ENCODE measurements at regions not wholly inside any gene's neighbourhood (a gene's known extent, or its start where the extent isn't known, plus 50 kb on each side); places are given as distances from the start of the nearest gene placed in this dataset.

- no peak for DNase-seq
These were observed 311.0 kb downstream of the GRIN2B start for GRCh38 chr12:13670285-13670866.

GRCh38 chr12:13668880-13669279 is 312.5 kb downstream of the GRIN2B start:
- no peak for DNase-seq

DNA sequence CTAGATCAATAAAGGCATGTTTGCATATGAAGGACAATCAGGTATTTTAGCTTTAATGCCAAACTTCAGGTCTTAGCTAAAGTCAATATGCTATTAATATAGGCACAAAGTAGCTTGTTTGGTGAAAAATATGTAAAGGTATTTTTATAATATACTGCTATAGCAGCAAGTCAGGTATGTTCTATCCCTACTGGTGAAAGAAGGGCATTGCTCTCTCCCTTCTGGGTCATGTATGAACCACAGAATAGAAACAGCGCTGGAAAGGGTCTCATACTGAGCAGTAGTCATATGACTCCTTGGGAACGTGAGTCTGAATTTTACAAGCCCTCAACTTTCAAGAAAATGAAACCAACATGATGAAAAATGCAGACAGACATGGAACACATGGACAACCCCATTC is 314.6 kb downstream of the GRIN2B start:
- no peak for DNase-seq

DNA sequence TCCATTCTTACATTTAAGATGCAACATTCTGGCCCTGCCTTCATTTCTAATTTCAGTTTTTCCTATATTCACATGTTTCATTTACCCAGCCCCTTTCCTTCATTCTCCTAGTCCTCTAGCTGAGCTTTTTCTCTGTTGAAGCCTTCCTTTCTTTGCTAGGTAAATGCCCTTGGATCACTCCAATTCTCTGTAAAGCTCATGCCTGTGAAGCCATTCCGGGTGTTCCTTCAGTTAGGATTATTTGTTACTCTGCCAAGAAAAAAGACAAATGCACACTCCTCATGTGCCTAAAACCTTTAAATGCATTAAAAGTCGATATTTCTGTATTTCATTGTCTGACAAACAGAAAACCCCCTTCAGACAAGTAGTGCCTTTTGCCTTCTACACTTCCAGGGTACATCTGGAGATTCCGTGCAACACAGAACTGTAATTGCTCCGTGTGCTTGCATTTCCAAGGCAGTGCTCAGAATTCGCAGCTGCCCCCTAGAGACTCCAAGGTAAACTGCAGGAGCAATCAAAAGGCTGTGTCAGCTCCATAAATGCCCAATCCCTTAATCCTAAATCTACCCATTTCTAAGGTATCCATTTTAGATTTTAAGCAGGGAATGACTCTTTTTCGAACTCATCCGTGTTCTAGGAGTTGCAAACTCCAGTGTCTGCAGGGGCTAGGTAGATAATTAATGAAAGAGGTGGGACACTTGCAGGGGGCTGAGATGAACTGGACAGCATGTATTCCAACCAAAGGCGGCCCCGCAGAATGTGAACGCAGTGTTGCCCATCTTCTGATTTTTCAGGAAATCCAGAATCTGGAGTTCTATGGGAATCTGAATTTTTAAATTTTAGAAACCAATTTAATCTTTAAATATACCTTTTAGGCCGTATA is 320.2 kb downstream of the GRIN2B start:
- DNase-seq: peak; percentile 71

GRCh38 chr12:13654456-13654855 is 326.9 kb downstream of the GRIN2B start:
- DNase-seq: no peak

GRCh38 chr12:13652105-13652504 is 329.3 kb downstream of the GRIN2B start:
- no peak for DNase-seq

DNA sequence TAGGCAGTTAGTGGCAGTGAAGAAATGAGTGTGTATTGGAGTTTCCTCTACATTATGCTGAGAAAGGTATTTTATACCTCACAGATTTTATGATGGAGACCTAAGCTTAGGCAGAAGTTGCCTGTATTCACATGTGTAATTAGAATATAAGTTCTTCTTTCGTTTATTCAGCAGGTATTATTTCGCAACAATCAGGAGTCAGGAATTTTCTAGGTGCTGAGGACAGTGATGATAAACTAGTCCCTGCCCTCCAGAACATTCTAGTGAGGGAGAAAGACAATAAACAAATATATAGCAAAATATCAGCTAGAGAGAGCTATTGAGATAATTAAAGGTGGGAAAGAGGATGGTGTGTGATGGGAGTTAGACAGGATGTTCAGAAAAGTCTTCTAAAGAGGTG is 345.7 kb downstream of the GRIN2B start:
- DNase-seq: no peak

DNA sequence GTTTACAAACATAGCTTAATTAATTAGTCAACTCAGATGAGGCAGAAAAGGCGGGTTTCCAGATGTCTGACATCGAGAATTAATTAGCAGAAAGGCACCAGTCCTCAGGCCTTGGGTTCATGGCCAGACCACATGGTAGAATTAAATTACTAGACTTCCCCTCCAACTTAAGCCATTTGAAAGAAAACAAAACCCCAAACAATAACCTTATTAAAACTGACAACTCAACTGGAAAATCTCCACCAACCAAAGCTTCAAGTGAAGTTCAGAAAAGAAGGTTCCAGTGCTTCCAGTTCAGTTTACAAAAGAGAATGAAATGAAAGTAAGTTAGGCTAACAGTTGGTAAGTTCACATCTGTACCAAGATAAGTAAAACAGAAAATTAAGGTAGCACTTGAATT is 349.5 kb downstream of the GRIN2B start:
- no peak for DNase-seq

DNA sequence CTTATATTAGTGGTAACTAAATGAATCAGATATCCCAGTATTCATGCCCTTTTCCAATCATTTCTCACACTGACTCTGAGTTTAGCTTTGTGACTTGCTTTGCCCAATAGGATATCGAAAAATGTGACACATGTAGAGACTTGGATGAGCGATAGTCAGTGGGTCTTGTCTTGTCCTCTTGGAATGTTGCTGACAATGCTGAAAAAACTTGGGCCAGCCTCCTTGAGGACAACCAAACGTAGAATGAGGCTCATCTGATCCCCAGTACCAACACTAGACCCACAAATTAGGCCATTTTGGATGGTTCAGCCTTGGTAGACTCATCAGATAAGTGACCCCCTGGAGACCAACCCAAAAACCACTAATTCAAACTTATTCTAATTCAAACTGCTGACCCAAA is 351.0 kb downstream of the GRIN2B start:
- no peak for DNase-seq

- no peak for DNase-seq
These were observed 353.3 kb downstream of the GRIN2B start for GRCh38 chr12:13628067-13628466.

GRCh38 chr12:13627536-13627935 is 353.9 kb downstream of the GRIN2B start:
- DNase-seq: no peak

DNA sequence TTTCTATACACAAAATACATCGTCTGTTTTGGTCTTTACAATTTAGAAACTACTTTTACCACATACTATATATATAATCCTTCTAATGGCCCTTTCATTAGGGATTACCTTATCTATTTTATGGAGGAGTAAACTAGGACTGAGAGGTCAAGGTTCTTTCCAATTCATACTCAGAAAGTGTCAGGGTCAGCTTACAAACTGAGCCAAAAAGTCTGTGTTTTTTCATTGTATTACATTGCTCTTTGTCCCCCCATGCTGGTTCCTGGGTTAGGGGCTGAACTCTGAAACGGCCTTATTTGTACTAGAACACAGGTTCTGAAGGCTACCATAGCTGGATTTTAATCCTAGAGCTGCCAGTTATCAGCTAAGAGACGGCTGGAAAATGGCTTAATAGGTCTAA is 368.1 kb downstream of the GRIN2B start:
- no peak for DNase-seq

DNA sequence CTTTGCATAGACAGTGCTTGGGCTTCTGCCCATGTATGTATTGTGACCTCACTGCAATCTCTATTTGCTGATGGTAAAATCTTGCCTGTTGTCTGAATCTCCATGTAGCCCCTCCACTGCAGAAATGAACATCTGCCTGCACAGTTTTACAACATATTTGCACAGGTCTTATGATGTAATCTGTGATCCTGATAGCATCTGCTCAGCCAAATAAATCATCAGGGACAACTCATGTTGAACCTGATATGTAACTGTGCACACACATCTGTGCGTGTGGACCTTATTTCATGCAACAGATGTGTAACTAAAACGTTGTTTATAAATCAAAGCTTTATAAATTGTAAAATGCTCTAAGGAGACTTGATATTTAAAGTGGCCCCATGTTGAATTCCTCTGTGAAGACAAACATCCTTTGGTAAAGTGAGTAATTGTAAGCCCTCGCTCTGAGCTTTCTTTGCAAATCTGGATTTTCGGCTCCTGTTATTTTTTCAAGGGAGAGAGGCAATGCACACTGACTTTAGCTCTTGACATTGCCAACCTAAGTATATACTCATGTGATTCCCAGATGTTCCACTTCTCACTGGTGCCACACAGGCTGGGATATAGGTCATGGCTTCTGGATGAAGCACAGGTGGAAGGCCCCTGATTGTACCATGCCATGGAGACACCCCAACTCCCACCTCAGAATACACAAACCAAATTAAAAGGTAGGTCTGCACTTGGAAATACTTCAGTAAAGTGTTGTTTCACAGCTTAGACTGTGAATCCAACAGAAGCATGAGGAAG is 371.3 kb downstream of the GRIN2B start:
- DNase-seq: peak; percentile 33

DNA sequence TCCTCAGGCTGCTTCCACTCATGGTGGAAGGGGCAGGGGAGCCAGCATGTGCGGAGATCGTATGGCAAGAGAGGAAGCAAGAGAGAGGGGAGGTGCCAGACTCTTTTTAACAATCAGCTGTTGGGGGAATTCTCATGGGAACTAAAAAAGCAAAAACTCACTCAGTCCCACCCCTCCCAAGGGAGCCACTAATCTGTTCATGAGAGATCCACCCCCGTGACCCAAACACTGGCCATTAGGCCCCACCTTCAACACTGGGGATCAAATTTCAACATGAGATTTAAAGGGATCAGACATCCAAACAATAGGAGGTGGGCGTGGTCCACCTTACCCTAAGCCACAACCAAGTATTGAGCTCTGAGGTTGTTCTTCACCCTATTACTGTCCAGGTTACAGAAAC is 375.1 kb downstream of the GRIN2B start:
- DNase-seq: no peak

DNA sequence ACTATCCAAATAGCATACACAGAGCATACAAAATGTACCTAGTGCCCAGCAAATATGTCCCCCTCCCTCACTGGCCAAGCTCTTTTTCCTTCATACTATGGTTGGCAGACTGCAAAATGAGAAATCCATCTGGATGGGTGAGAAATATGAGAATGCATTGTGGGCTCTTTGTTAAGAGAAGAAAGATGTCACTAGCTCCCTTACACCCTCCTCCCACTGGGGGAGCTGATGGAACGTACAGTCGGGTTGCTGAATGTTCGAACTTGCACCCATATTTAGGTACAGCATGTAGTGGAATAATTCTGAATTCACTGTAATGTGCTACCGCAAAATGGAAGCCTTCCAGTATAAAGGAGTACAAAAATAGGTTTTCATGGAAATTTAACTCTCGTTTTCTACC is 377.4 kb downstream of the GRIN2B start:
- no peak for DNase-seq

- DNase-seq: peak; percentile 25
These were observed 379.2 kb downstream of the GRIN2B start for GRCh38 chr12:13602172-13602571.

- DNase-seq: peak; percentile 30
These were observed 382.2 kb downstream of the GRIN2B start for GRCh38 chr12:13599176-13599575.

DNA sequence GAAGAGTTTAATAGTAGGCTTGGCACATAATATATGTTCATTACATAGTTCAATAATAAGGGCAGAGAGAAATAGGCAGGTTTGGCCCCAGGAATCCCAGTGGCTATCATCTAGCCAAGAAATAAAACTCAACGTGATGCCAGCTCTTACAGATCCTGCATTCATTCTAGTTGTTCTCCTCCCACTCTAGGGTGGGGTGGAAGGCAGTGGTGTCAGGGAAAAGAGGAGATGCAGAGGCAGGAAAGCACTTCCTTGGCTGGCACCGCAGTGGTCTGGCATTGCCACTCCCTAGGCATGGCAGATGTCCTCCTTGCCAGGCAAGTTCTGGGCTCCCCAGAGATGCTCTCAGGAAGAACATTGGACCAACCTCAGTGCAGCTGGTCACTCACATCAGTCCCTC is 383.6 kb downstream of the GRIN2B start:
- DNase-seq: no peak

DNA sequence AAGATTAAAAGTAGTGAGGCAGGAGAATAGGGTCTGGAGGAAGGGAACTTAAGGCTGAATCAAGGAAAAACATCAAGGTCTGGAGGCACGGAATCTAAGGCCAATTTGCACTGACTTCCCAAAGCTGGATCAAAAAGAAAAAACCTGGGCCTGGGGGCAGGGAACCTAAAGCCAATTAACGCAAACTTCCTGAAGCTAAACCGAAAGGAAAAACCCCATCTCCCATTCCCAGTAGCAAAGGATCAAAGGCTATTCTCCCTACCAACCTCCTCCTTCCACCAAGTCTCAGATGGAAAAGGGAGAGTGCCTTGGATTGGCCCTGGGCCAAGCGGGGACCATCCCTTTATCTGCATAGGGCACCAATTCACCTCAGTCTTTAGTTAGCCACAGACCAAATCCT is 384.2 kb downstream of the GRIN2B start:
- no peak for DNase-seq

DNA sequence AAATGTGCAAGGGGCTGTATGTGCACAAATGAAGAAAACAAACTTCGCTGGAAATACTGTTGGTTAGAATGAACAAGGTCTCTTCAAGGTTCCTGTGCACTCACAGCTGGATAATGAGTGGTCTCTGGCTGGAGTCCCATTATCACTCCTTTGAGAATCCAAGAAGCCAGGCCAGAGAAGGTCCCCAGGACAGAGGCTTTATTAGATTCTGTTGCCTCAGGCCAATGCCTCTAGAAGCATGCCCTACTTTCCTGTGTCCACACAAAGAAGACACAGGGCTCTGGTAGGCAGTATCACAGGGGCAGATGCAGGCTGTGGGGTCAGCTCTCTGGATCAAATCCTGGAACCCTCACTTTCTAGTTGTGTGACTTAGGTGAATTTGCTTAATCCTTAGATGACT is 384.7 kb downstream of the GRIN2B start:
- no peak for DNase-seq

- DNase-seq: no peak
These were observed 385.6 kb downstream of the GRIN2B start for GRCh38 chr12:13595536-13596443.

- no peak for DNase-seq
These were observed 386.5 kb downstream of the GRIN2B start for GRCh38 chr12:13594731-13595514.
